CD4-positive, alpha-beta T cell treated with Interleukin-12 subunit alpha and Interleukin-12 subunit beta, for 1 hour (primary cell): ENCODE measurements at regions not wholly inside any gene's neighbourhood (a gene's known extent, or its start where the extent isn't known, plus 50 kb on each side); places are given as distances from the start of the nearest gene placed in this dataset.
"Not testable (repeated sequence)": the region's sequence is repeated elsewhere in the genome, so short reads cannot be mapped to it uniquely, and the experiment has no call there.

ENCODE experiments used
- DNase-seq: peaks from one replicate; pipeline ENCODE4 v3.0.0-alpha.2; 2020

- no peak for DNase-seq
Observed at GRCh38 chr6:150456466-150456865, 87.7 kb downstream of the IYD start.

- no peak for DNase-seq
Observed at GRCh38 chr6:150456902-150457643, 88.3 kb downstream of the IYD start.

GRCh38 chr6:150458579-150458978 is 89.8 kb downstream of the IYD start:
- DNase-seq: no peak

GRCh38 chr6:150463852-150464251 is 95.0 kb downstream of the IYD start:
- no peak for DNase-seq

GRCh38 chr6:150464966-150465365 is 96.2 kb downstream of the IYD start:
- no peak for DNase-seq

GRCh38 chr6:150465610-150466009 is 96.8 kb downstream of the IYD start:
- DNase-seq: no peak

GRCh38 chr6:150466196-150466595 is 97.4 kb downstream of the IYD start:
- no peak for DNase-seq

GRCh38 chr6:150470131-150470530 is 101.3 kb downstream of the IYD start:
- no peak for DNase-seq

GRCh38 chr6:150470960-150471665 is 102.3 kb downstream of the IYD start:
- DNase-seq: no peak

- DNase-seq: no peak
Observed at GRCh38 chr6:150478656-150479545, 110.1 kb downstream of the IYD start.

GRCh38 chr6:150482883-150483409 is 114.1 kb downstream of the IYD start:
- no peak for DNase-seq

GRCh38 chr6:150485161-150485958 is 114.3 kb upstream of the PLEKHG1 start:
- DNase-seq: no peak

GRCh38 chr6:150486048-150486447 is 113.6 kb upstream of the PLEKHG1 start:
- DNase-seq: no peak

GRCh38 chr6:150490586-150490985 is 109.1 kb upstream of the PLEKHG1 start:
- no peak for DNase-seq

- peak; percentile 22 for DNase-seq
Observed at GRCh38 chr6:150491131-150491810, 108.4 kb upstream of the PLEKHG1 start.

GRCh38 chr6:150491811-150492172 is 107.9 kb upstream of the PLEKHG1 start:
- DNase-seq: no peak

GRCh38 chr6:150492507-150492906 is 107.2 kb upstream of the PLEKHG1 start:
- no peak for DNase-seq

- no peak for DNase-seq
Observed at GRCh38 chr6:150492941-150493340, 106.7 kb upstream of the PLEKHG1 start.

- not testable (repeated sequence) for DNase-seq
Observed at GRCh38 chr6:150493552-150493951, 106.1 kb upstream of the PLEKHG1 start.

GRCh38 chr6:150494241-150494640 is 105.4 kb upstream of the PLEKHG1 start:
- no peak for DNase-seq

GRCh38 chr6:150495126-150495525 is 104.6 kb upstream of the PLEKHG1 start:
- no peak for DNase-seq

GRCh38 chr6:150496629-150497028 is 103.1 kb upstream of the PLEKHG1 start:
- no peak for DNase-seq
